ENCODE measurements at regions not wholly inside any gene's neighbourhood (a gene's known extent, or its start where the extent isn't known, plus 50 kb on each side); places are given as distances from the start of the nearest gene placed in this dataset.

DNA sequence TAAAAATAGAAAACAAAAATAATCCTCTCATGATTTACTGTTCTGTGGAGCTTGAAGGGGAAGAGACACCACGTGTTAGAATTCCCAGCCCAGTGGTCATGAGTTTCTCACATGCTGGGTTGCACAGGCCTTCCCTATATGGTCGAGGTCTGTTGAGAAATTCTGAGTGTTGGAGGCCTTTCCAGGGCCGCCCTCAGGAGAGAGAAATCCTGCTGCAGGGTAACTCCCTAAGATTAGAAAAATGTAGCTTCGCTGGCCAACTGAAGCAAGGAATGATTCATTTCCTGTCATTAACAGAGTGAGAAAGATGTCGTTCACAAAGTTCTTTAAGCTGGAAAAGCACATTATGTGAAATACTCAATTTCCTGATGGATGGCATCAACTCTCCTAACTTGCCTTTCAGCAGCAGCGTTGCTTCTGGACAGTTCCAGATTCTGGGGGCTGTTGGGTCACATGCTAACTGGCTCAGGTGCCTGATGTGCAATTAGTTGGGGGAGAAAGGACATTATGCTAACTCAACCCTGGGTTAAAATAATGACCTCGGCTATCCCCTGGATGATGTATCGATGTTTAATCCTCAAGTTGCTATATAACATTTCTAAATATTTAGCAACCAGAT lies 104.8 kb upstream of the CD180 start:
- Histone ChIP-seq H3K9ac (ENCODE audit: low read length) (no peak overlapping the region), H3K36me3 (replicated peaks in 1 of 2; ENCODE audit: control extremely low read depth in 1 of 2, control insufficient read depth in 1 of 2, extremely low read depth in 1 of 2, insufficient read depth in 2 of 2, low read length in 1 of 2) (no peaks in the 10 kb centered on the region), H2AFZ (ENCODE audit: insufficient read depth, low read depth, low read length, poor library complexity, severe bottlenecking) (no peak overlapping the region), H3K27ac (ENCODE audit: low read length in 2 of 2) (no peak overlapping the region), H3K27me3 (replicated peaks in 1 of 4; ENCODE audit: control extremely low read depth in 1 of 4, control insufficient read depth in 3 of 4, insufficient read depth in 4 of 4, low read length in 3 of 4) (no peaks in the 10 kb centered on the region), H3K4me3 (ENCODE audit: control extremely low read depth in 1 of 5, extremely low read depth in 1 of 5, insufficient read depth in 1 of 5, low read depth in 2 of 5, low read length in 4 of 5) (no peak overlapping the region), H3K79me2 (ENCODE audit: control insufficient read depth, insufficient read depth, low read length) (no peaks in the 10 kb centered on the region), H3K4me1 (ENCODE audit: control insufficient read depth in 2 of 2, insufficient read depth in 2 of 2, low read length in 2 of 2) (no peaks in the 10 kb centered on the region), H4K20me1 (ENCODE audit: control insufficient read depth, insufficient read depth, low read length, poor library complexity, severe bottlenecking) (no peaks in the 10 kb centered on the region), H3K4me2 (replicated peaks; ENCODE audit: low read depth, low read length, poor library complexity, severe bottlenecking) (no peak overlapping the region), H3K9me3 (ENCODE audit: control extremely low read depth in 1 of 3, control insufficient read depth in 2 of 3, insufficient read depth in 1 of 3, low read length in 2 of 3) (no peaks in the 10 kb centered on the region)
- Mint-ChIP-seq H3K4me3 (no peak overlapping the region), H3K27ac (no peak overlapping the region), H3K4me1 (no peaks in the 10 kb centered on the region), H3K9me3 (ENCODE audit: insufficient read depth) (no peaks in the 10 kb centered on the region), H3K27me3 (peaks cover 14% of the 10 kb centered on the region)
- intact Hi-C loops (cut with micrococcal nuclease), result no loop called here
- CTCF ChIA-PET, result no interaction called here
- POLR2A ChIA-PET, result no interaction called here
- 62% methylated on average over 7 of the region's 8 CpGs for WGBS (ENCODE audit: insufficient coverage)
- DNase-seq (no peak), ATAC-seq (ENCODE audit: low read depth) (no peak)
- TF ChIP-seq, protein P1, sequence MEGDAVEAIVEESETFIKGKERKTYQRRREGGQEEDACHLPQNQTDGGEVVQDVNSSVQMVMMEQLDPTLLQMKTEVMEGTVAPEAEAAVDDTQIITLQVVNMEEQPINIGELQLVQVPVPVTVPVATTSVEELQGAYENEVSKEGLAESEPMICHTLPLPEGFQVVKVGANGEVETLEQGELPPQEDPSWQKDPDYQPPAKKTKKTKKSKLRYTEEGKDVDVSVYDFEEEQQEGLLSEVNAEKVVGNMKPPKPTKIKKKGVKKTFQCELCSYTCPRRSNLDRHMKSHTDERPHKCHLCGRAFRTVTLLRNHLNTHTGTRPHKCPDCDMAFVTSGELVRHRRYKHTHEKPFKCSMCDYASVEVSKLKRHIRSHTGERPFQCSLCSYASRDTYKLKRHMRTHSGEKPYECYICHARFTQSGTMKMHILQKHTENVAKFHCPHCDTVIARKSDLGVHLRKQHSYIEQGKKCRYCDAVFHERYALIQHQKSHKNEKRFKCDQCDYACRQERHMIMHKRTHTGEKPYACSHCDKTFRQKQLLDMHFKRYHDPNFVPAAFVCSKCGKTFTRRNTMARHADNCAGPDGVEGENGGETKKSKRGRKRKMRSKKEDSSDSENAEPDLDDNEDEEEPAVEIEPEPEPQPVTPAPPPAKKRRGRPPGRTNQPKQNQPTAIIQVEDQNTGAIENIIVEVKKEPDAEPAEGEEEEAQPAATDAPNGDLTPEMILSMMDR (IDR thresholded peaks at IDR 0.05), result no peak
- no peak for TF ChIP-seq EZH2 (IDR thresholded peaks at IDR 0.05; ENCODE audit: borderline replicate concordance, insufficient read depth, low read depth, low read length, poor library complexity, severe bottlenecking)

DNA sequence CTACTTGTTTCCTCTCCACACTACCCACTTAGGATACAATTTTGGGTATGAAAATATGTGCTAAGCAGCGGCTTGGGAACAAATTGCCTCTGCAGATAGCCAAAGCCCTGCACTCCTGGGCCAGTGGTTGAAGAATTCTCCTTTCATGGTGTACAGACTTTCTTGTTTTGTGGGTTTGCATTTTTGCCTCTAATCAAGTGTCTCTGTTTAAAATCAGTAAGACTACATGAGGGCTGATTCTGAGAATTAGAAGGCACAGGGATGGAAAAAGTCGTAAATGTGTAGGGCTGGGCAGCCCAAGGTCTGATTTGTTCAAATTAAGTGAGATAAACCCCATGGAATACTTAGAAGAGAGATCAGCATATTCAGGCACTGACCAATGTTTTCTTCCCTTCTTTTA lies 103.7 kb upstream of the CD180 start:
- no peaks in the 10 kb centered on the region for H3K79me2 ChIP-seq (ENCODE audit: control insufficient read depth, insufficient read depth, low read length)
- H3K4me2 ChIP-seq (replicated peaks; ENCODE audit: low read depth, low read length, poor library complexity, severe bottlenecking), result no peak overlapping the region
- Mint-ChIP-seq H3K9me3 (ENCODE audit: insufficient read depth) (no peaks in the 10 kb centered on the region), H3K27me3 (peaks cover 14% of the 10 kb centered on the region), H3K4me3 (no peak overlapping the region), H3K27ac (no peak overlapping the region), H3K4me1 (no peaks in the 10 kb centered on the region)
- no peaks in the 10 kb centered on the region for H3K36me3 ChIP-seq (replicated peaks in 1 of 2; ENCODE audit: control extremely low read depth in 1 of 2, control insufficient read depth in 1 of 2, extremely low read depth in 1 of 2, insufficient read depth in 2 of 2, low read length in 1 of 2)
- H3K9ac ChIP-seq (ENCODE audit: low read length), result no peak overlapping the region
- intact Hi-C loops (cut with micrococcal nuclease), result no loop called here
- TF ChIP-seq, protein P1 (IDR thresholded peaks at IDR 0.05), result no peak
- no peak for TF ChIP-seq EZH2 (IDR thresholded peaks at IDR 0.05; ENCODE audit: borderline replicate concordance, insufficient read depth, low read depth, low read length, poor library complexity, severe bottlenecking)
- H3K27me3 ChIP-seq (replicated peaks in 1 of 4; ENCODE audit: control extremely low read depth in 1 of 4, control insufficient read depth in 3 of 4, insufficient read depth in 4 of 4, low read length in 3 of 4), result no peaks in the 10 kb centered on the region
- H3K4me1 ChIP-seq (ENCODE audit: control insufficient read depth in 2 of 2, insufficient read depth in 2 of 2, low read length in 2 of 2), result no peaks in the 10 kb centered on the region
- no peaks in the 10 kb centered on the region for H4K20me1 ChIP-seq (ENCODE audit: control insufficient read depth, insufficient read depth, low read length, poor library complexity, severe bottlenecking)
- H3K4me3 ChIP-seq (ENCODE audit: control extremely low read depth in 1 of 5, extremely low read depth in 1 of 5, insufficient read depth in 1 of 5, low read depth in 2 of 5, low read length in 4 of 5), result no peak overlapping the region
- POLR2A ChIA-PET, result no interaction called here
- WGBS (ENCODE audit: insufficient coverage), result 100% methylated on average over 1 of the region's 2 CpGs
- no peak for ATAC-seq (ENCODE audit: low read depth)
- H2AFZ ChIP-seq (ENCODE audit: insufficient read depth, low read depth, low read length, poor library complexity, severe bottlenecking), result no peak overlapping the region
- no peak overlapping the region for H3K27ac ChIP-seq (ENCODE audit: low read length in 2 of 2)
- no peak for DNase-seq
- no peaks in the 10 kb centered on the region for H3K9me3 ChIP-seq (ENCODE audit: control extremely low read depth in 1 of 3, control insufficient read depth in 2 of 3, insufficient read depth in 1 of 3, low read length in 2 of 3)
- CTCF ChIA-PET, result no interaction called here

Data from B cell (primary cell).